ENCODE measurements at regions not wholly inside any gene's neighbourhood (a gene's known extent, or its start where the extent isn't known, plus 50 kb on each side); places are given as distances from the start of the nearest gene placed in this dataset.

DNA sequence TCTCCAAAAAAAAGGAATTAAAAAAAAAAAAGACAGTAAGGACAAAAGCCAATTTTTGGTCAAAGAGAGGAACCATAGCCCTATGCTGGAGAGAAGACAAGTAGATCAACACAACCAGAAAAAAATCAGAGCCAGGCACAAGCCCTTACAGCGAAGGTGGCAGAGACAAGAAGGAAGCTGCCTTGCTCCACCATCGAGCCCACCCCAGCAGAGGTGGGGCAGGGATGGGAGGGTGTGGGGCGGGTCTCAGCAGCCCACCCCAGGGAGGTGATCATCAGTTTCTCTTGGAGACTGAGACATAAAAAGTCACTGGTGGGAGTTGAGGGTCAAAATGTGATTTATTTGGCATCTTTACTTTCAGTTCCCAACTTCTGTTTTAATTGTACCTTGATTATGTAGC, 332.4 kb downstream of the FOXO1 start:
- no peaks in the 10 kb centered on the region for H3K27me3 ChIP-seq

DNA sequence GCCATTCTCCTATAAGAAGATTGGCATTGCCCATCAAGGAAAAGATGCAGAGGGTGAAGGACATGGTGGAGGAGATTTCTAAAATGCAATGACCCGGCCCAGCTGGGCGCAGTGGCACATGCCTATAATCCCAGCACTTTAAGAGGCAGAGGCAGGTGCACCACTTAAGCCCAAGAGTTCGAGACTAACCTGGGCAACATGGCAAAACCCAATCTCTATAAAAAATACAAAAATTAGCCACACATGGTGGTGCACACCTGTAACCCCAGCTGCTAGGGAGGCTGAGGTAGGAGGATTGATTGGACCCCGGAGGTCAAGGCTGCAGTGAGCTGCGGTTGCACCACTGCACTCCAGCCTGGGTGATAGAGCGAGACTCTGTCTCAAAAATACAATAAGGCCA, 331.8 kb downstream of the FOXO1 start:
- intact Hi-C loops (cut with DNase I; ENCODE audit: low total_unique reads), result no loop called here
- Histone ChIP-seq H3K36me3 (no peaks in the 10 kb centered on the region), H3K27me3 (no peaks in the 10 kb centered on the region), H3K27ac (no peak overlapping the region), H3K4me3 (no peak overlapping the region), H3K9me3 (no peaks in the 10 kb centered on the region), H3K4me1 (peaks cover 12 to 15% (median 14%) of the 10 kb centered on the region in 4 donors)
- 97 to 99% (median 98%) methylated on average over 6 of the region's 6 CpGs for WGBS, 5 donors
- no peak for DNase-seq
- TF ChIP-seq, protein P1, sequence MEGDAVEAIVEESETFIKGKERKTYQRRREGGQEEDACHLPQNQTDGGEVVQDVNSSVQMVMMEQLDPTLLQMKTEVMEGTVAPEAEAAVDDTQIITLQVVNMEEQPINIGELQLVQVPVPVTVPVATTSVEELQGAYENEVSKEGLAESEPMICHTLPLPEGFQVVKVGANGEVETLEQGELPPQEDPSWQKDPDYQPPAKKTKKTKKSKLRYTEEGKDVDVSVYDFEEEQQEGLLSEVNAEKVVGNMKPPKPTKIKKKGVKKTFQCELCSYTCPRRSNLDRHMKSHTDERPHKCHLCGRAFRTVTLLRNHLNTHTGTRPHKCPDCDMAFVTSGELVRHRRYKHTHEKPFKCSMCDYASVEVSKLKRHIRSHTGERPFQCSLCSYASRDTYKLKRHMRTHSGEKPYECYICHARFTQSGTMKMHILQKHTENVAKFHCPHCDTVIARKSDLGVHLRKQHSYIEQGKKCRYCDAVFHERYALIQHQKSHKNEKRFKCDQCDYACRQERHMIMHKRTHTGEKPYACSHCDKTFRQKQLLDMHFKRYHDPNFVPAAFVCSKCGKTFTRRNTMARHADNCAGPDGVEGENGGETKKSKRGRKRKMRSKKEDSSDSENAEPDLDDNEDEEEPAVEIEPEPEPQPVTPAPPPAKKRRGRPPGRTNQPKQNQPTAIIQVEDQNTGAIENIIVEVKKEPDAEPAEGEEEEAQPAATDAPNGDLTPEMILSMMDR (IDR thresholded peaks at IDR 0.05), result no peak
- TF ChIP-seq EP300 (IDR thresholded peaks at IDR 0.05) (no peak), POLR2AphosphoS5 (IDR thresholded peaks at IDR 0.05) (no peak), POLR2A (IDR thresholded peaks at IDR 0.05) (no peak)

More for the DNA sequence above, 332.4 kb downstream of the FOXO1 start:
- no peaks in the 10 kb centered on the region for H3K9me3 ChIP-seq
- TF ChIP-seq POLR2A (IDR thresholded peaks at IDR 0.05) (no peak), POLR2AphosphoS5 (IDR thresholded peaks at IDR 0.05) (no peak), EP300 (IDR thresholded peaks at IDR 0.05) (no peak)
- TF ChIP-seq, protein P1 (IDR thresholded peaks at IDR 0.05), result no peak
- WGBS, 5 donors, result 70 to 91% (median 82%) methylated on average over 3 of the region's 3 CpGs
- no peaks in the 10 kb centered on the region for H3K36me3 ChIP-seq
- no peak overlapping the region for H3K27ac ChIP-seq
- peaks cover 12 to 15% (median 14%) of the 10 kb centered on the region in 4 donors for H3K4me1 ChIP-seq
- DNase-seq, result no peak
- intact Hi-C loops (cut with DNase I; ENCODE audit: low total_unique reads), result no loop called here
- no peak overlapping the region for H3K4me3 ChIP-seq

DNA sequence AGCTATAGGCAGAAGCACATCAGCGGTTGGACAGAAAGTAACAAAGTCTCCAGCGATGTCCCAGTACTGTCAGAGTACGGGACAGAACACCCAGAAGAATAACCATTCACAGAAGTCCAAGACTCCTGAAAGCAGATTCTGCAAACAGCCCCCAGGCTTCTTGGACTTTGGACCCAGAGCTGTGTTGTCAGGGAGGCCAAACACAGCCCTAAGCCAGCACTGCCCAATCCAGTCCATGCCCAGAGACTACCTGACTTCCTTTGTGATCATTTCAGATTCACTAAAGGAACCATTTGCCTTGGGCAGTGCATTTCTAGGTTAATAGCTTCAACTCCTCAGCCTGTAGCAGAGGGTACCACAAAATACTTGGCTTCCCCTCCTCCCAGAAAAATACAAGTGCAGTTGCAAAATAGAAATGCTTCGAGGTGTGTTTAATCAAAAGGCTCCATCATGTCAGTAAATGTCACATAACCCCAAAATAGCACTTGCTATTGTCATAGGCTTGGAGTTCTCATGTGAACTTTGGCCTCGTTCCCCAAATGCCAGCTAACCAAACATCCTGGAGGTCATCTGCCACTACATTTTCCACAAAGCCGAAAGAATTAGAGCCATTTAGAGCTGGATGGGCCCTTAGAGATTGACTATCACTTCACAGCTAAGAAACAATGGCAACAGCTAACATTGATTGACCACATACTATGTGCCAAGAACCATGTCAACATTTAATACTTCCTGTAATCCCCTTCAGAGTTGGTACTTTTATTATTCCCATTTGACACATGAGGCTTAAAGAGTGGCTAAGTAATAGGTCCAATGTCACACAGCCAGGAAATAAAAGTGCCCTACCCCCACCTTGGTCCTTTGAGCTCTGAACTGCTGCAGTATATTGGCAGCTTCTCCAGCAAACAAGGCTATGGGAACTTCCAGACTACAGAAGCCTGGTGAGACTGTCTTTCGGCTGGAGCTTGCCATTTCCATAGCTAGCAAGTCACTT, 329.9 kb downstream of the FOXO1 start:
- no peak for TF ChIP-seq POLR2AphosphoS5 (IDR thresholded peaks at IDR 0.05)
- no peak overlapping the region for H3K4me3 ChIP-seq
- no peaks in the 10 kb centered on the region for H3K36me3 ChIP-seq
- 41 to 70% (median 54%) methylated on average over 6 to 7 of the region's 7 CpGs for WGBS, 5 donors
- peak; percentile 39 to 43 for DNase-seq
- peaks cover 12 to 17% (median 14%) of the 10 kb centered on the region in 4 donors for H3K4me1 ChIP-seq
- H3K9me3 ChIP-seq, result no peaks in the 10 kb centered on the region
- no peaks in the 10 kb centered on the region for H3K27me3 ChIP-seq
- intact Hi-C loops (cut with DNase I; ENCODE audit: low total_unique reads), result no loop called here
- peak overlapping the region in 3 of 5 donors; percentile 21 to 35 (median 27) for H3K27ac ChIP-seq

- no peaks in the 10 kb centered on the region for H3K36me3 ChIP-seq
- no peak for TF ChIP-seq POLR2AphosphoS5 (IDR thresholded peaks at IDR 0.05)
- no peak for TF ChIP-seq EP300 (IDR thresholded peaks at IDR 0.05)
- no peak for TF ChIP-seq POLR2A (IDR thresholded peaks at IDR 0.05)
- TF ChIP-seq, protein P1 (IDR thresholded peaks at IDR 0.05), result no peak
- H3K27me3 ChIP-seq, result no peaks in the 10 kb centered on the region
- no peaks in the 10 kb centered on the region for H3K9me3 ChIP-seq
- no peak overlapping the region for H3K27ac ChIP-seq
- intact Hi-C loops (cut with DNase I; ENCODE audit: low total_unique reads), result no loop called here
- peaks cover 12 to 17% (median 14%) of the 10 kb centered on the region in 4 donors for H3K4me1 ChIP-seq
- H3K4me3 ChIP-seq, result no peak overlapping the region
- 85 to 93% (median 90%) methylated on average over 6 of the region's 6 CpGs for WGBS, 5 donors
- DNase-seq, result no peak
Measured at GRCh38 chr13:40337651-40338050, 328.8 kb downstream of the FOXO1 start.
